HepG2 (cell line): ENCODE measurements at regions not wholly inside any gene's neighbourhood (a gene's known extent, or its start where the extent isn't known, plus 50 kb on each side); places are given as distances from the start of the nearest gene placed in this dataset.

ENCODE experiments used
- ATAC-seq: fragments of 200-7000 bp; cut with Tn5 transposase; 3 replicates; pipeline ENCODE4 v1.9.1; 2020; ENCODE audit warnings: mild to moderate bottlenecking, moderate library complexity
- BruUV-seq: library from RNA; stranded (reverse); fragments of 400-500 nt; replicated peaks from 2 replicates; lab custom pipeline; 2021; lab: Mats Ljungman, UMichigan
- CTCF ChIA-PET: fragments of 300-600 bp; formaldehyde crosslinking; extraction: SDS; loops from one replicate; lab custom pipeline; 2021; ENCODE audit warnings: low total read pairs, inconsistent platforms, low intra/inter-chr PET ratio; lab: Yijun Ruan, JAX
- POLR2A ChIA-PET: fragments of 350-600 bp; sonication (Branson Sonifier 250); formaldehyde crosslinking; loops from one replicate; lab custom pipeline; 2020; ENCODE audit warnings: antibody characterized with exemption, inconsistent platforms; lab: Yijun Ruan, JAX
- DNase-seq: peaks from one replicate; pipeline ENCODE4 v3.0.0-alpha.2; 2015; ENCODE audit warnings: low spot score
- FAIRE-seq: peaks from 3 replicates; lab custom pipeline; 2011; peaks lifted over from hg19 to GRCh38; lab: Jason Lieb, UNC
- H2AFZ ChIP-seq: one replicate; pipeline ENCODE4 v1.6.1; 2011; ENCODE audit warnings: low read length, inconsistent platforms
- H3K27ac ChIP-seq: fragments of 300-600 bp; 3 replicates; pipeline ENCODE4 v1.8.0; 2011; ENCODE audit warnings: mixed run types, mild to moderate bottlenecking, mixed read lengths, low read length, inconsistent platforms; ENCODE audit not compliant: insufficient read depth; ENCODE audit errors: extremely low read length
- H3K27me3 ChIP-seq, 2 experiments: fragments of 200-600 bp in 1 of 2; 2 replicates in 1 of 2; 3 replicates in 1 of 2; pipeline versions ENCODE4 v1.6.0 to v1.8.0; 2011; ENCODE audit warnings: low read length in 2 of 2, mild to moderate bottlenecking in 2 of 2, moderate library complexity in 2 of 2, inconsistent platforms in 1 of 2; ENCODE audit not compliant: insufficient read depth in 2 of 2, control insufficient read depth in 1 of 2
- H3K36me3 ChIP-seq, 2 experiments: fragments of 200-600 bp in 1 of 2; replicated peaks in 1 of 2; 2 replicates in 1 of 2; 3 replicates in 1 of 2; pipeline versions ENCODE4 v1.5.1 to v1.8.0; 2011; ENCODE audit warnings: low read length in 2 of 2, inconsistent platforms in 1 of 2; ENCODE audit not compliant: insufficient read depth in 2 of 2, control insufficient read depth in 1 of 2
- H3K4me1 ChIP-seq: 2 replicates; pipeline ENCODE4 v1.5.1; 2012; ENCODE audit warnings: low read length, inconsistent platforms; ENCODE audit not compliant: insufficient read depth
- H3K4me2 ChIP-seq: 2 replicates; pipeline ENCODE4 v1.6.0; 2011; ENCODE audit warnings: low read depth, low read length, inconsistent platforms
- H3K4me3 ChIP-seq, 3 experiments: fragments of 200-600 bp in 1 of 3; sonication (generic), shearing (Covaris generic) in 1 of 3; replicated peaks in 1 of 3; 2 replicates each; pipeline ENCODE4 v1.5.1; 2011 to 2016; ENCODE audit warnings: low read length in 3 of 3, inconsistent platforms in 2 of 3, low read depth in 2 of 3, mild to moderate bottlenecking in 2 of 3, control low read depth in 1 of 3, mixed read lengths in 1 of 3; ENCODE audit not compliant: insufficient read depth in 1 of 3
- H3K79me2 ChIP-seq: one replicate; pipeline ENCODE4 v1.6.1; 2011; ENCODE audit warnings: low read length, inconsistent platforms; ENCODE audit not compliant: insufficient read depth
- H3K9ac ChIP-seq: 2 replicates; pipeline ENCODE4 v1.6.0; 2011; ENCODE audit warnings: mild to moderate bottlenecking, low read depth, low read length, inconsistent platforms; ENCODE audit not compliant: insufficient read depth
- H3K9me3 ChIP-seq: 2 replicates; pipeline ENCODE4 v1.5.1; 2012; ENCODE audit warnings: mild to moderate bottlenecking, low read length
- H4K20me1 ChIP-seq: 2 replicates; pipeline ENCODE4 v1.6.0; 2011; ENCODE audit warnings: inconsistent platforms, mild to moderate bottlenecking, low read length, moderate library complexity; ENCODE audit not compliant: insufficient read depth
- CBFB ChIP-seq: sonication (generic); formaldehyde crosslinking; IDR thresholded peaks from 2 replicates; pipeline ENCODE4 v1.4.0; 2020; ENCODE audit warnings: missing genetic modification reagents
- CBX1 ChIP-seq: IDR thresholded peaks from one replicate; pipeline ENCODE4 v1.6.1; 2016; ENCODE audit warnings: antibody characterized with exemption, low read depth
- DR1 ChIP-seq: sonication (generic); formaldehyde crosslinking; IDR thresholded peaks from 2 replicates; pipeline ENCODE4 v1.8.0; 2021; ENCODE audit warnings: mild to moderate bottlenecking, missing genetic modification reagents, inconsistent platforms
- GABPA ChIP-seq, 2 experiments: IDR thresholded peaks; 2 replicates each; pipeline ENCODE4 v1.6.1; 2011 to 2016; ENCODE audit warnings: low read depth in 2 of 2, low read length in 1 of 2, missing biosample characterization in 1 of 2, missing genetic modification characterization in 1 of 2
- HNF4G ChIP-seq, 2 experiments: sonication (generic) in 1 of 2; formaldehyde crosslinking in 1 of 2; IDR thresholded peaks; 2 replicates each; pipeline versions ENCODE4 v1.4.0 to v1.6.1; 2011 to 2020; ENCODE audit warnings: borderline replicate concordance in 2 of 2, low read depth in 2 of 2, mild to moderate bottlenecking in 2 of 2, low read length in 1 of 2, missing genetic modification reagents in 1 of 2, moderate library complexity in 1 of 2
- KDM5A ChIP-seq: fragments of 200-600 bp; sonication (generic); IDR thresholded peaks from 2 replicates; pipeline ENCODE4 v1.7.0; 2018; ENCODE audit warnings: antibody characterized with exemption, mild to moderate bottlenecking, low read length, borderline replicate concordance
- MAFF ChIP-seq: IDR thresholded peaks from 2 replicates; pipeline ENCODE4 v1.6.1; 2011; ENCODE audit warnings: low read depth, low read length, improper control_type of control experiment
- NFRKB ChIP-seq: fragments of 450-650 bp; IDR thresholded peaks from 2 replicates; pipeline ENCODE4 v1.6.1; 2017
- STAT5B ChIP-seq: sonication (generic); formaldehyde crosslinking; IDR thresholded peaks from 2 replicates; pipeline ENCODE4 v1.4.0; 2020; ENCODE audit warnings: missing genetic modification reagents
- SUZ12 ChIP-seq: fragments of 150-350 bp; IDR thresholded peaks from 2 replicates; pipeline ENCODE4 v1.6.1; 2014; ENCODE audit warnings: low read depth, low read length
- TGIF2 ChIP-seq: IDR thresholded peaks from 2 replicates; pipeline ENCODE4 v1.6.1; 2016; ENCODE audit warnings: control low read depth, missing compliant biosample characterization
- ZBTB42 ChIP-seq: sonication (generic); formaldehyde crosslinking; IDR thresholded peaks from 2 replicates; pipeline ENCODE4 v1.5.0; 2020; ENCODE audit warnings: mild to moderate bottlenecking, missing genetic modification reagents
- ZEB1 ChIP-seq: IDR thresholded peaks from 2 replicates; pipeline ENCODE4 v1.6.1; 2012; ENCODE audit warnings: mild to moderate bottlenecking, low read depth, inconsistent platforms; ENCODE audit not compliant: insufficient replicate concordance
- ZNF180 ChIP-seq: sonication (generic); formaldehyde crosslinking; IDR thresholded peaks from 2 replicates; pipeline ENCODE4 v1.4.0; 2020; ENCODE audit warnings: low read depth, missing genetic modification reagents, borderline replicate concordance
- ZNF484 ChIP-seq: sonication (generic); formaldehyde crosslinking; IDR thresholded peaks from 2 replicates; pipeline ENCODE4 v1.5.1; 2020; ENCODE audit warnings: mild to moderate bottlenecking, low read depth, missing genetic modification reagents, borderline replicate concordance
- WGBS: methylation state at CpG from one replicate; pipeline ENCODE4 v1.1.6; 2017; ENCODE audit warnings: low lambda C conversion rate; 5-methylcytosine and 5-hydroxymethylcytosine counted together
- in situ Hi-C: cut with HindIII; loops from 2 replicates; pipeline ENCODE4 v1.10.0; 2017; ENCODE audit warnings: low pct_unique_long_range_greater_than_20kb; ENCODE audit not compliant: extremely low pct_ligation_motif_present
- intact Hi-C: fragments of 100-400 bp; cut with micrococcal nuclease; formaldehyde crosslinking; loops from one replicate; pipeline ENCODE4 v1.10.0; 2022; ENCODE audit not compliant: unreplicated experiment
- TF ChIP-seq, protein P1 (sequence below): sonication (generic); formaldehyde crosslinking; IDR thresholded peaks from 2 replicates; pipeline ENCODE4 v1.4.0; 2020; ENCODE audit warnings: missing genetic modification reagents
- TF ChIP-seq, protein P2 (sequence below): sonication (generic); formaldehyde crosslinking; IDR thresholded peaks from 2 replicates; pipeline ENCODE4 v1.8.0; 2022; ENCODE audit warnings: missing genetic modification reagents, mild to moderate bottlenecking, borderline replicate concordance

DNA sequence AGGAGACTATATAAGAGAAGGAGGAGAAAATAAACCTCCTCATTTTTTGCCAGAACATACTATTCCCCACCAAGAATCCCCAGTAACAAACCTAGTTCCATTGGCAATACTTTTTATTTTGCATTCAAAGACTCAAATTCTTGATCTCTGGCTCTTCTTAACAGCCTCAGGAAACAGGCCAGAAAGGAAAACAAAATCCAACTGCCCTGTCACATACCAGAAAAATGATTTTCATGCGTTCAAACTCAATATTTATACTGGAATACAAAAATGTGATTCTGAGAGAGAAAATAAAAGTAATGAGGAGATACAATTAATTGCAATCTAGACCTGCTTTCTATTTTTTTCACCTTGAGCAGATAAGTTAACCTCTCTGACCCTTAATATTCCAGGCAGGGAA, 435.9 kb upstream of the AUTS2 start:
- no peak for TF ChIP-seq STAT5B (CRISPR knock-in tag)
- TF ChIP-seq HNF4G (IDR thresholded peaks at IDR 0.05; ENCODE audit: borderline replicate concordance, low read depth, low read length), result no peak
- TF ChIP-seq HNF4G (CRISPR knock-in tag; IDR thresholded peaks at IDR 0.05; ENCODE audit: borderline replicate concordance, low read depth), result no peak
- no peak for TF ChIP-seq ZNF484 (CRISPR knock-in tag)
- no peak for TF ChIP-seq KDM5A
- no peak for TF ChIP-seq ZEB1
- no peak for TF ChIP-seq SUZ12
- TF ChIP-seq CBX1, result no peak
- no peak for TF ChIP-seq ZNF180 (CRISPR knock-in tag)
- TF ChIP-seq, protein P1, sequence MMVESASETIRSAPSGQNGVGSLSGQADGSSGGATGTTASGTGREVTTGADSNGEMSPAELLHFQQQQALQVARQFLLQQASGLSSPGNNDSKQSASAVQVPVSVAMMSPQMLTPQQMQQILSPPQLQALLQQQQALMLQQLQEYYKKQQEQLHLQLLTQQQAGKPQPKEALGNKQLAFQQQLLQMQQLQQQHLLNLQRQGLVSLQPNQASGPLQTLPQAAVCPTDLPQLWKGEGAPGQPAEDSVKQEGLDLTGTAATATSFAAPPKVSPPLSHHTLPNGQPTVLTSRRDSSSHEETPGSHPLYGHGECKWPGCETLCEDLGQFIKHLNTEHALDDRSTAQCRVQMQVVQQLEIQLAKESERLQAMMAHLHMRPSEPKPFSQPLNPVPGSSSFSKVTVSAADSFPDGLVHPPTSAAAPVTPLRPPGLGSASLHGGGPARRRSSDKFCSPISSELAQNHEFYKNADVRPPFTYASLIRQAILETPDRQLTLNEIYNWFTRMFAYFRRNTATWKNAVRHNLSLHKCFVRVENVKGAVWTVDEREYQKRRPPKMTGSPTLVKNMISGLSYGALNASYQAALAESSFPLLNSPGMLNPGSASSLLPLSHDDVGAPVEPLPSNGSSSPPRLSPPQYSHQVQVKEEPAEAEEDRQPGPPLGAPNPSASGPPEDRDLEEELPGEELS (CRISPR knock-in tag), result no peak
- TF ChIP-seq ZBTB42 (CRISPR knock-in tag), result no peak
- no peak for TF ChIP-seq CBFB
- TF ChIP-seq NFRKB, result no peak
- no peak for TF ChIP-seq DR1
- TF ChIP-seq MAFF, result no peak
- TF ChIP-seq GABPA (IDR thresholded peaks at IDR 0.05; ENCODE audit: low read depth, low read length), result no peak
- TF ChIP-seq GABPA (CRISPR knock-in tag; IDR thresholded peaks at IDR 0.05; ENCODE audit: low read depth), result no peak
- TF ChIP-seq, protein P2, sequence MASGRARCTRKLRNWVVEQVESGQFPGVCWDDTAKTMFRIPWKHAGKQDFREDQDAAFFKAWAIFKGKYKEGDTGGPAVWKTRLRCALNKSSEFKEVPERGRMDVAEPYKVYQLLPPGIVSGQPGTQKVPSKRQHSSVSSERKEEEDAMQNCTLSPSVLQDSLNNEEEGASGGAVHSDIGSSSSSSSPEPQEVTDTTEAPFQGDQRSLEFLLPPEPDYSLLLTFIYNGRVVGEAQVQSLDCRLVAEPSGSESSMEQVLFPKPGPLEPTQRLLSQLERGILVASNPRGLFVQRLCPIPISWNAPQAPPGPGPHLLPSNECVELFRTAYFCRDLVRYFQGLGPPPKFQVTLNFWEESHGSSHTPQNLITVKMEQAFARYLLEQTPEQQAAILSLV (CRISPR knock-in tag), result no peak
- TF ChIP-seq TGIF2 (CRISPR knock-in tag), result no peak
- 3% methylated on average over 1 of the region's 1 CpG for WGBS
- H3K4me1 ChIP-seq, result no peaks in the 10 kb centered on the region
- H3K4me2 ChIP-seq, result no peak overlapping the region
- no peak overlapping the region for H3K27ac ChIP-seq
- H3K9ac ChIP-seq, result no peak overlapping the region
- BruUV-seq, result no TSS peak
- in situ Hi-C loops, result no loop called here
- DNase-seq (no peak), FAIRE-seq (no peak), ATAC-seq (no peak)
- H3K79me2 ChIP-seq, result no peaks in the 10 kb centered on the region
- no peaks in the 10 kb centered on the region for H3K27me3 ChIP-seq
- H2AFZ ChIP-seq, result no peak overlapping the region
- no peaks in the 10 kb centered on the region for H3K36me3 ChIP-seq
- CTCF ChIA-PET, result no interaction called here
- H3K4me3 ChIP-seq, result no peak overlapping the region
- no peaks in the 10 kb centered on the region for H4K20me1 ChIP-seq
- H3K9me3 ChIP-seq, result peaks cover 50% of the 10 kb centered on the region
- intact Hi-C loops, result no loop called here
- POLR2A ChIA-PET, result no interaction called here
